ENCODE measurements at regions not wholly inside any gene's neighbourhood (a gene's known extent, or its start where the extent isn't known, plus 50 kb on each side); places are given as distances from the start of the nearest gene placed in this dataset.

DNA sequence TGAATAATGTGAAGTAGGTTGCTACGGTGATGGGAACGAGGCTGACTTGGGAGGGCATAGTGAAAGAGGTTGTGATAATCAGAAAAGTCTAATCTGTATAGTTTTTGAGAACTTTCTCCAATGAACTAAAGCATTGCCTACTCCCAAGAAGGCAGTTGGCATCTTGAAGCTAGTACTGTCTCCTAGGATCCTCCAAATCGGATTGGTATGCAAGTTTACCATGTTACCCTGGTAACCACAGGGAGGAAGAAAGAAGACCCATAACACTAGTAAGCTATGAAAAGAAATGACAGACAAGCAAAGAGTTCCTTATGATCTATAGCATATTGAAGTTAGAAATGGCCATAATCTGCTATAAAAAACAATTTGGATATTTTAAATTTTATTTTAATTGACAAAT lies 127.2 kb upstream of the SYNPR start:
- no peaks in the 10 kb centered on the region for H3K27me3 Mint-ChIP-seq
- no peak for DNase-seq
- POLR2A ChIA-PET: no interaction called here
- CTCF ChIA-PET: no interaction called here
- peaks cover under 1% of the 10 kb centered on the region for H3K9me3 Mint-ChIP-seq
- intact Hi-C loops (cut with micrococcal nuclease): no loop called here
- H3K27ac Mint-ChIP-seq: no peak overlapping the region
- no peaks in the 10 kb centered on the region for H3K36me3 Mint-ChIP-seq
- no peak overlapping the region for H3K4me3 Mint-ChIP-seq
- no peaks in the 10 kb centered on the region for H3K4me1 Mint-ChIP-seq (ENCODE audit: low read depth)

DNA sequence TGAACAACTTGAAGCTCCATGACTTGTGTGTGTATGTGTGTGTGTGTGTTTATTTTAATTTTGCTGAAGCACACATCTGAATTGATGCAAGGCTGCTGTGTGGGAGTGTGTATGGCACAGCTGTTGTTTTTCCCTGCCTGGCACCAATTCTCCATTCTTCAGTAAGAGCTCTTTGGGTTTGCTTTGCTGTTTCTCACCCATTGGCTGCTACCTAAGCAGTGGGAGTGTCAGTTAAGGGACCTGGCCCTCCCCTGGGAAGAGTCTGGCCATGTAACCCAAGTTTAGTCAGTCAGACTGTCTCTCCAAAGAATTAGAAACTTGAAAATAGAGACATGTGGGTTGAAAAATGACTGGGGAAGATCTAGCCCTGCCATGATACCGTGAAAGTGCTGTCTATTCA lies 126.2 kb upstream of the SYNPR start:
- Mint-ChIP-seq H3K9me3 (peaks cover 7% of the 10 kb centered on the region), H3K36me3 (no peaks in the 10 kb centered on the region), H3K27me3 (no peaks in the 10 kb centered on the region), H3K4me3 (no peak overlapping the region), H3K4me1 (ENCODE audit: low read depth) (no peaks in the 10 kb centered on the region), H3K27ac (no peak overlapping the region)
- intact Hi-C loops (cut with micrococcal nuclease): no loop called here
- ChIA-PET POLR2A (no interaction called here), CTCF (no interaction called here)
- DNase-seq: no peak

DNA sequence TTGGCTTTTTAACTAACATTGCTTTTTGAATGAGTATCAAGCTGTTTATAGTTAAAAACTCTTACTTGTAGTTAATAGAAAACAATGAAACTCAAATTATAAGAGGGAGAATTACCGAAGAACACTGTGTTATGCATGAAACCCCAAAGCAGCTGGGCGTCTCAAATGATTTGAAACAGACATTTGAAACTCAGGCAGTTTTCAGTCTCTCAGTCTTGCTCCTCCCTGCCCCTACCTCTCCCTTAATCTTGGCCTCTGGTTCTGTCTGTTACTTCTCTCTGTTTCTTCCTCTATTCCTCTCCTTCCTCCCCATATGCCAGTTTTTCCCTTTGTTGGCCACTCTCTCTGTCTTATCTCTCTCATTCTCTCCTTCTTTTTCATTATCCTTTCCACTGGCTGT lies 118.3 kb upstream of the SYNPR start:
- H3K36me3 Mint-ChIP-seq: no peaks in the 10 kb centered on the region
- no peak overlapping the region for H3K27ac Mint-ChIP-seq
- H3K9me3 Mint-ChIP-seq: peaks cover 15% of the 10 kb centered on the region
- no peak overlapping the region for H3K4me3 Mint-ChIP-seq
- DNase-seq: no peak
- ChIA-PET CTCF (no interaction called here), POLR2A (no interaction called here)
- intact Hi-C loops (cut with micrococcal nuclease): no loop called here
- H3K4me1 Mint-ChIP-seq (ENCODE audit: low read depth): no peaks in the 10 kb centered on the region
- no peaks in the 10 kb centered on the region for H3K27me3 Mint-ChIP-seq

DNA sequence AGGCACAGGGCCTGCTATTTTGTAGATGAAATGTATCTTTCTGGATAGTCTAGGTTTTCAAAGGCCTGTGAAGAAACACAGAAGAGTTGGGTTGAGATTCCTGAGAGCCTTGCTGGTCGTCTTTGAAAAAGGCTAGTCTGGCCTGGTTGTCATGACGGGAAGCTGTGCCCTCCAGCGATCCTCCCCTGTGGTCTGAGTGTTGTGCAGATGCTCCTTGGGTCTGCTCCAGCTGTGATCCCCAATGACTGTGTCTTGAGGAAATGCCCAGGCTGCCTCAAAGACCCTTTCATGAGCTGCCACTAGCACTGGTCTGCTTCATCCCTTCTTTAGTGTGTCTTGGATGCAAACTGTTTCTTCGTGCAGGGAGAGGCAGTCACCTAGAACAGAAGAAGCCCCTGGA lies 111.0 kb upstream of the SYNPR start:
- Mint-ChIP-seq H3K27me3 (no peaks in the 10 kb centered on the region), H3K4me1 (ENCODE audit: low read depth) (no peaks in the 10 kb centered on the region), H3K4me3 (no peak overlapping the region), H3K9me3 (peaks cover 7% of the 10 kb centered on the region), H3K36me3 (no peaks in the 10 kb centered on the region), H3K27ac (no peak overlapping the region)
- DNase-seq: no peak
- ChIA-PET POLR2A (no interaction called here), CTCF (no interaction called here)
- intact Hi-C loops (cut with micrococcal nuclease): no loop called here

DNA sequence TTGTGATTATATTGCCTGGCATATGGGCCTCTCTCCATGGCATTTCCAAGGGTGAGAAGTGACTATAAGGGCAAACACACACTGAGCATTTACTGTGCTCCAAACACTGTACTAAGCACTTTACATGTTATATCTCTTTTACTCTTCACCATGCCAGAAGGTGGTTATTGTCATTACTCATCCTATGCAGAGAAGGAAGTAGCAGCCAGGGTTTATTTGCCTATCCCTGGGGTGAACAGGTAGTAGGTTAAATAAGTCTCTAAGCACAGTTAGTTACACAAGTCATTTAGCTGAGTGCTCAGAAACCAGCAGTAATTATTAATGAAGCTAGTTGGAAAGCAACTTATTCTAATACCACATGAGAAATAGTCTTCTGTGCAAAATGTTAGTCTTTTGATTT lies 109.9 kb upstream of the SYNPR start:
- intact Hi-C loops (cut with micrococcal nuclease): no loop called here
- no peaks in the 10 kb centered on the region for H3K36me3 Mint-ChIP-seq
- ChIA-PET POLR2A (no interaction called here), CTCF (no interaction called here)
- H3K4me3 Mint-ChIP-seq: no peak overlapping the region
- no peak overlapping the region for H3K27ac Mint-ChIP-seq
- no peak for DNase-seq
- H3K27me3 Mint-ChIP-seq: no peaks in the 10 kb centered on the region
- H3K4me1 Mint-ChIP-seq (ENCODE audit: low read depth): no peaks in the 10 kb centered on the region
- peaks cover 4% of the 10 kb centered on the region for H3K9me3 Mint-ChIP-seq

DNA sequence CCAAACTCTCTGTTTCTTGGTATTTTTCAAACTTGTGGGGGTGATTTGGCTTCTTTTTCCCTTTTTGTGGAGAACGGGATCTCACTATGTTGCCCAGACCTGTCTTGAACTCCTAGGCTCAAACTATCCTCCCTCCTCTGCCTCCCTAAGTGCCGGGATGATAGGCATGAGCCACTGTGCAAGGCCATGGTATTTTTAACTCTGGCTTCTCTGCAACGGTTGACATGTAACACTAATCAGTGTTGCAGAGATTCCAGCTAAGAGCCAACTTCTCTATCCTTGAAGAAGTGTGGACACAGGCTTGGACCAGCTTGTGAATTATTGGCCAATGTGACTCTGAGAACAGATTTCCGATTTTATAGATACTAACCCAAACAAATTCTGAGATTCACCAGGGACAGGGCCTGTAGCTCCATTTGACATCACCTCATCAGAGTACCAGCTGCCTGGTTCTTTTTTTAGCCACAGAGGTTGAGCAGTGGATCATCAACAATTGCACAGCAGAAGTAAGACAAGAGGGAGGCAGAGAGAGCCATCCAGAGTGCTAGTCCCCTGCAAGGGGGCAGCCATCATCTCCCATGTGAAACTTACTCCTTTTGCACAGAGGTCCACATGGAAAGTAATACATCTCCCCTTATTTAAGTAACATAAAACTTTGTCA lies 98.1 kb upstream of the SYNPR start:
- Mint-ChIP-seq H3K9me3 (peaks cover 12% of the 10 kb centered on the region), H3K27me3 (no peaks in the 10 kb centered on the region), H3K27ac (no peak overlapping the region), H3K4me3 (no peak overlapping the region), H3K4me1 (ENCODE audit: low read depth) (no peaks in the 10 kb centered on the region), H3K36me3 (no peaks in the 10 kb centered on the region)
- POLR2A ChIA-PET: no interaction called here
- no peak for DNase-seq
- intact Hi-C loops (cut with micrococcal nuclease): no loop called here
- CTCF ChIA-PET: no interaction called here

DNA sequence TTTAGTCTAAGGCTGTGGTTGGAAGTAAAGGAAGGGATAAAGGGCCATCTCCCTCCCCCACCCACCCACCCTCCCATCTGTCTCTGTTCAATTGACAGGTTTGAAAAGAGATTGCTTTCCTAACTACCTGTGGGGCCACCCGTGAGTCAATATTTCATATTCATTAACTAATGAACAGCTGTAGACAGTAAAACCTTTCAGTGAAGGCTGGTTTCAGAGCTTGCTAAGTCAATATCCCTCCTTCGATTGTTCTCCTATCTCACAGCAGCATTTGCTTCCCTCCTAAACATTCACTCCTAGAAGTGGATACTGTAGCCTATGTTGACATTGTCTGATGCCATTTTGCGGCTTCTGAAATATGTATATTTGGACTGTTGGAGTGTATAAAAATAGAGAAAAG lies 85.9 kb upstream of the SYNPR start:
- Mint-ChIP-seq H3K4me1 (ENCODE audit: low read depth) (no peaks in the 10 kb centered on the region), H3K36me3 (no peaks in the 10 kb centered on the region), H3K4me3 (no peak overlapping the region), H3K27me3 (no peaks in the 10 kb centered on the region), H3K27ac (no peak overlapping the region), H3K9me3 (peaks cover 6% of the 10 kb centered on the region)
- intact Hi-C loops (cut with micrococcal nuclease): no loop called here
- DNase-seq: no peak
- POLR2A ChIA-PET: no interaction called here
- CTCF ChIA-PET: interaction anchor here (0.6 kb wide), 1 partner anchor 297 kb away, joined by 4 read pairs; no protein-coding TSS in a partner anchor

DNA sequence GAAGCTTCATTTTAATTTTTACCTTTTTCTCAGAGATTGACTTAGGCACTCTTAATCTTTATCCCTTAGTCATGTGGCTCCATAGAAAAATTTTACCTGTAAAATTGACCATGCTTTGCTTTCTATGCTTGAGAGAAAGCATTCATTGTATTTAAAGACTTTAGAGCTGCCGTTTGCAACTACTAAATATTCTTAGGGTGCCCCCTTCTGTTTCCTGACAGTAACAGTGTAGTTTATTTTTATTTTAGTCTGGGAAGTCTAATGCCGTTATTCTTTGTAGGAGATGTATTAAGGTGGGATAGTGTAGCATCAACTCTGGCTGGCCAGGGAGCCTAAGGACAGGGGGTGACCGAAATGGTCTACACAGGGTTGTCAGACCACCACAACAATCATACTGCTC lies 84.5 kb upstream of the SYNPR start:
- ChIA-PET CTCF (no interaction called here), POLR2A (no interaction called here)
- intact Hi-C loops (cut with micrococcal nuclease): no loop called here
- Mint-ChIP-seq H3K9me3 (peaks cover 6% of the 10 kb centered on the region), H3K4me1 (ENCODE audit: low read depth) (no peaks in the 10 kb centered on the region), H3K36me3 (no peaks in the 10 kb centered on the region), H3K27me3 (no peaks in the 10 kb centered on the region), H3K4me3 (no peak overlapping the region), H3K27ac (no peak overlapping the region)
- no peak for DNase-seq

DNA sequence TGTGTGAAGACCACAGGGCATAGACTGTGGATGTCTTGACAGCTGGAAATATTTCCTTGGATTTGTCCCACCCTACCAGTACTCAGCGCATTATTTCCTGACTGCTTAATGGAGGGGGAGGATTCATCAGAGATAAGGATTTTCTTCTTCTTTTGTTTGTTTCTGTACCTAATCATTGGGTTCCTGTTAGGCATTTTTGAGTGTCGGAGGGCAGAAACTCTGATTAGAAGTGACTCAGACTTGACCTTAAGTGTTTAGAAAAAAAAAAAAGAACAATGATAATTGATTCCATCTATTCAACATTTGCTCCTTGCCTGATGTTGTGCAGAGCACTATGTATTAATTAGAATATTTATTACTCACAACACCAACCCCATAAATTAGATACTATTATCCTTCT lies 78.5 kb upstream of the SYNPR start:
- ChIA-PET CTCF (no interaction called here), POLR2A (no interaction called here)
- no peaks in the 10 kb centered on the region for H3K27me3 Mint-ChIP-seq
- intact Hi-C loops (cut with micrococcal nuclease): no loop called here
- no peaks in the 10 kb centered on the region for H3K36me3 Mint-ChIP-seq
- no peaks in the 10 kb centered on the region for H3K4me1 Mint-ChIP-seq (ENCODE audit: low read depth)
- no peak overlapping the region for H3K27ac Mint-ChIP-seq
- H3K4me3 Mint-ChIP-seq: no peak overlapping the region
- no peak for DNase-seq
- H3K9me3 Mint-ChIP-seq: peaks cover 3% of the 10 kb centered on the region

DNA sequence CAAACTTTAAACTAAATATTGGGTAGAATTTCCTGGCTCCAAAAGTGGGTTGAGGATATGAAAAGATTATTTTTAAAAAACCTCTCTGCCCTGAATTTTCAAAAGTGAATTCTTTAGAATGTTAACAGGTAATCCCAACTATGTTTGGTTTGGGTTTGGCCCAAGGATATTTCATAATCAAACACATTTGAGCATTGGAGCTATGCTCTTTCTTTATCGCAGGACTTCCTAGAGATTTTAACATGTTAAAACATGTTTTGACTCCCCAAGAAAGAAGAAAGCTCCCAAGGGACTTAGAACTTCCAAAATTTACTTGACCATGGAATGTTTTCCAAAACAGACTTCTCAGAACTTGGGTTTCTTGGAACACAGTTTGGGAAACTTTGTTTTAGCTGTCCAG lies 75.6 kb upstream of the SYNPR start:
- ChIA-PET POLR2A (no interaction called here), CTCF (no interaction called here)
- Mint-ChIP-seq H3K27me3 (no peaks in the 10 kb centered on the region), H3K4me3 (no peak overlapping the region), H3K9me3 (peaks cover 3% of the 10 kb centered on the region), H3K36me3 (no peaks in the 10 kb centered on the region), H3K27ac (no peak overlapping the region), H3K4me1 (ENCODE audit: low read depth) (no peaks in the 10 kb centered on the region)
- DNase-seq: no peak
- intact Hi-C loops (cut with micrococcal nuclease): no loop called here

DNA sequence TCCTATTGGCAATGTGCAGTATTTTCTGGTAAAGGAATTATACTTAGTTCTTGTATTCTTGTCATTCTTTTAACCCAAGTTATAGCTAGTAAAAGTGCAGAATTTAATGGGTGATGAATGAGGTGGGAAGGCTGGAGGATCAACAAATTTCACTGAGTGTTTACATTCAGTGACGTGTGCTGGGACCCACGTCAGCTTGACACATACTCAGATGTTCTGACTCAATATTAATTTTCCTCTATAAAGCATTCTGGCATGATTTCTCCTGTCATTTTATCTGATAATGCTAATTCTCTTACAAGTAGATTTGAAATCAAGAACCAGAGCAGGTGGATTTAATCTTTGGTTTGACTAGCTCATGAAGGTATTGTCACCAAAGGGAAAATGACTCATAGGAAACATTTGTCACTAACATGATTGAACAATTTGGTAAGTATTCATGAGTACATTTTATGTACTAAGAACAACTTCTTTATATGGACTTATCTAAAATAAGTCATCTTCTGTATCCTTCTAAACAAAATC lies 71.0 kb upstream of the SYNPR start:
- POLR2A ChIA-PET: no interaction called here
- Mint-ChIP-seq H3K36me3 (no peaks in the 10 kb centered on the region), H3K4me1 (ENCODE audit: low read depth) (no peaks in the 10 kb centered on the region), H3K4me3 (no peak overlapping the region), H3K27ac (no peak overlapping the region), H3K27me3 (no peaks in the 10 kb centered on the region), H3K9me3 (peaks cover 3% of the 10 kb centered on the region)
- DNase-seq: no peak
- intact Hi-C loops (cut with micrococcal nuclease): no loop called here
- CTCF ChIA-PET: no interaction called here

DNA sequence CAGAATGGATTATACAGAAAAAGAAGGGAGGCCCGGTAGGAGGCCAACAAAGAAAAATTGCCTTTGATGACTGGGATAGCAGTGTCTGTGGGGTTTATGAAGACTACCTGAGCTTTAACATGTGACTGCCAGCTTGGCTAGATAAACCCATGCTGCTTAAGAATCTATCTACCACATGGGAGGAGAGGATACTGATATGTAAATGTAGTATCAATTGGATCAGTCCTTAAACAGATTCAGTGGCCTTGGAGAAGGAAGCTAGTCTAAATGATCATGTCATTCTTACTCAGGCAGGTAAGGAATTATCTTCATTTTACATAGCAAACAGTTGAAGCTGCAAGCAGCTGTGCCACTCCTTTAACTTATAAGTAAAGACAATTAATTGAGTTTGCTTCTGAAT lies 50.0 kb upstream of the SYNPR start:
- intact Hi-C loops (cut with micrococcal nuclease): loop anchor here (5.0 kb wide), 1 partner anchor 561 kb away; no protein-coding TSS in a partner anchor
- Mint-ChIP-seq H3K9me3 (no peaks in the 10 kb centered on the region), H3K27me3 (no peaks in the 10 kb centered on the region), H3K4me1 (ENCODE audit: low read depth) (no peaks in the 10 kb centered on the region), H3K27ac (no peak overlapping the region), H3K4me3 (no peak overlapping the region), H3K36me3 (no peaks in the 10 kb centered on the region)
- no peak for DNase-seq
- ChIA-PET CTCF (interaction anchor here (0.6 to 1.0 kb wide), 3 partner anchors 54 to 562 kb away, joined by 3 to 8 read pairs (median 3); no protein-coding TSS in a partner anchor), POLR2A (no interaction called here)
